WERI-Rb-1 (cell line): ENCODE measurements at regions not wholly inside any gene's neighbourhood (a gene's known extent, or its start where the extent isn't known, plus 50 kb on each side); places are given as distances from the start of the nearest gene placed in this dataset.

Source experiments
- DNase-seq: peaks from one replicate; pipeline ENCODE4 v3.0.0-alpha.2; 2020
- H3K27ac ChIP-seq: fragments of 250-450 bp; sonication (Bioruptor Pico); 2 replicates; pipeline ENCODE4 v1.5.1; 2020; ENCODE audit warnings: mild to moderate bottlenecking, moderate library complexity
- H3K27me3 ChIP-seq: fragments of 250-450 bp; sonication (Bioruptor Pico); 2 replicates; pipeline ENCODE4 v1.5.1; 2021; ENCODE audit warnings: mild to moderate bottlenecking, low read depth, moderate library complexity; ENCODE audit not compliant: insufficient read depth, severe bottlenecking
- H3K36me3 ChIP-seq: fragments of 250-450 bp; sonication (Bioruptor Pico); 2 replicates; pipeline ENCODE4 v1.5.1; 2020; ENCODE audit warnings: mild to moderate bottlenecking, moderate library complexity
- H3K4me3 ChIP-seq: 2 replicates; pipeline ENCODE4 v1.5.1; 2011; ENCODE audit warnings: low read depth, mild to moderate bottlenecking, control low read depth, low read length
- H3K9me3 ChIP-seq: fragments of 250-450 bp; sonication (Bioruptor Pico); 2 replicates; pipeline ENCODE4 v1.5.1; 2021; ENCODE audit warnings: mild to moderate bottlenecking, moderate library complexity; ENCODE audit not compliant: severe bottlenecking
- TF ChIP-seq, protein P1 (sequence below): IDR thresholded peaks from 2 replicates; pipeline ENCODE4 v1.5.1; 2011; ENCODE audit warnings: low read depth, mild to moderate bottlenecking, control low read depth, inconsistent platforms, low read length

DNA sequence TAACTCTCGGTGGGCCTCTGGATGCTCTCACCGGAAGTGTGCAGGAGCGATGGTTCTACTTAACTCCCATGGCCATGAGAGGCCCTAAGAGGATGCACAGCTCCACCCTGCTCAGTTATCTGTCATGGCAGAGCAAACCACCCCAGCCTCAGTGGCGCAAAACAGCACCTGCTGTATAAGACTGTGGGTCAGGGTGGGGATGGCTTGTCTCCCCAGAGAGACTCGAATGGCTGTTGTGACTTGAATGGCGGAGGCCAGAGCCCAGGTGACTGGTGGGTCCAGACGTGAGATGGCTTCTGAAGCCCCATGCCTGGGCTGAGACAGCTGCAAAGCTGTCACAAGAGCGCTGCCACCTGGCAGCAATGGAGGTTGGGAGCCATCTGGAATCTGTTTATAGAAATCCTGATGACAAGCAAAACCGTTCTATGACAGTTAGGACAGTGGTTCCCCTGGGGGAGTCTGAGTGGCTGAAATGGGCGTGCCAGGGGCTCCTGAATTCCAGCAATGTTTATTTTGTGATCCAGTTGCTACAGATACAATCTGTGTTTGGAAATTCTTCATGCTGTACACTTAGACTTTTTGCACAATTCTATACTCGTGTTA lies 490.5 kb downstream of the TCERG1L start:
- no peaks in the 10 kb centered on the region for H3K36me3 ChIP-seq
- no peak overlapping the region for H3K4me3 ChIP-seq
- H3K27me3 ChIP-seq: no peaks in the 10 kb centered on the region
- no peak overlapping the region for H3K27ac ChIP-seq
- TF ChIP-seq, protein P1, sequence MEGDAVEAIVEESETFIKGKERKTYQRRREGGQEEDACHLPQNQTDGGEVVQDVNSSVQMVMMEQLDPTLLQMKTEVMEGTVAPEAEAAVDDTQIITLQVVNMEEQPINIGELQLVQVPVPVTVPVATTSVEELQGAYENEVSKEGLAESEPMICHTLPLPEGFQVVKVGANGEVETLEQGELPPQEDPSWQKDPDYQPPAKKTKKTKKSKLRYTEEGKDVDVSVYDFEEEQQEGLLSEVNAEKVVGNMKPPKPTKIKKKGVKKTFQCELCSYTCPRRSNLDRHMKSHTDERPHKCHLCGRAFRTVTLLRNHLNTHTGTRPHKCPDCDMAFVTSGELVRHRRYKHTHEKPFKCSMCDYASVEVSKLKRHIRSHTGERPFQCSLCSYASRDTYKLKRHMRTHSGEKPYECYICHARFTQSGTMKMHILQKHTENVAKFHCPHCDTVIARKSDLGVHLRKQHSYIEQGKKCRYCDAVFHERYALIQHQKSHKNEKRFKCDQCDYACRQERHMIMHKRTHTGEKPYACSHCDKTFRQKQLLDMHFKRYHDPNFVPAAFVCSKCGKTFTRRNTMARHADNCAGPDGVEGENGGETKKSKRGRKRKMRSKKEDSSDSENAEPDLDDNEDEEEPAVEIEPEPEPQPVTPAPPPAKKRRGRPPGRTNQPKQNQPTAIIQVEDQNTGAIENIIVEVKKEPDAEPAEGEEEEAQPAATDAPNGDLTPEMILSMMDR: peak; percentile 24; the same call in 1 of the 2 replicates
- H3K9me3 ChIP-seq: peaks cover 3% of the 10 kb centered on the region
- DNase-seq: no peak

DNA sequence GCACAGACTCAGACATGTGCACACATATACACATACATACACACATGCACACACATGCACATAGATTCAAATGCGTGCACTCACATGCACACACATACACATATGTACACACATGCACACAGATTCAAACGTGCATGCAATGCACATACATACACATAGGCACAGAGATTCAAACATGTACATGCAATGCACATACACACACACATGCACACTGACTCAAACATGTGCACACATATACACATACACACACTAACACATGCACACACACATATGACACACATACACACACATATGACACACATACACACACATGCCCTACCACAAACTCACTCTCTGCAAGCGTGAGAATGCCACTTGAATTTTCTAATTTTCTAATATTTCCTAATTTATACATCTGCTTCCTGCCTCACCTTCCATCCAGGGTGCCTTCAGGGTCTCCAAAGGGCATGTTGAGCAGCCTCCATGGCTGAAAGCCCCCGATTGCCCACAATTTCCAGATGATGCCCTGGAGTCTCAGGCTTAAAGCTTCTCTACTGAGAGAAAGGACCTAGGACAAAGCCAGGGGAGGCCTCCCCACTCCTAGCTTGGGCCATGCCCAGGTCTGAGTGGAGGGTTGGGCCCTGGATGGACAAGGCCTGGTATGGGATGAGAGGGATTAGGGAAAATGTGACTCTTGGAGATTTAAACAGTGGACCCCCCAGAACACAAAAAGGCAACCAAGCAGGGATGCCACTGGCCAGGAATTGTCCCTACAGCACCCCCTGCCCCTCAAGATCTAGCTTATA lies 487.1 kb downstream of the TCERG1L start:
- no peaks in the 10 kb centered on the region for H3K36me3 ChIP-seq
- H3K4me3 ChIP-seq: no peak overlapping the region
- H3K9me3 ChIP-seq: peaks cover 7% of the 10 kb centered on the region
- no peak for DNase-seq
- no peaks in the 10 kb centered on the region for H3K27me3 ChIP-seq
- no peak overlapping the region for H3K27ac ChIP-seq
- TF ChIP-seq, protein P1: no peak

DNA sequence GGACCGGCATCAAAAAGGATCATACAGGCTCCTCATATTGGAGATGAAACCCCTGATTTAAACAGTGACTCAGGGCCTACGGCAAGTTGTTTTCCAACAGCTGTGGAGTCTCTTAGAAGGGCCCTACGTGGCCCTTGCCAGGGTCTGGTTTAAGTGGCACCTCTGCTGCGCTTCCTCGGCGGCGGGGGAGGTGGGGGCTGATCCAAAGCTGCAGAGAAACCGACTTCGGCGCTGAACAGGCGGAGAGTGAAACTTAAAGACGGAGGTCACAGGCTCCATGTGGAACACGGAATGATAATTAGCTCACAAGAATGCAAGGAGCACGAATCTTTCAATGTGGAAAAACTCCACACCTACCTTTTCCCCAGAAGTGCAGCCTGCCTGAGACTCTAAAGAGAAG lies 477.9 kb downstream of the TCERG1L start:
- no peaks in the 10 kb centered on the region for H3K27me3 ChIP-seq
- no peaks in the 10 kb centered on the region for H3K9me3 ChIP-seq
- no peak overlapping the region for H3K27ac ChIP-seq
- DNase-seq: no peak
- TF ChIP-seq, protein P1: no peak
- H3K36me3 ChIP-seq: no peaks in the 10 kb centered on the region
- no peak overlapping the region for H3K4me3 ChIP-seq

DNA sequence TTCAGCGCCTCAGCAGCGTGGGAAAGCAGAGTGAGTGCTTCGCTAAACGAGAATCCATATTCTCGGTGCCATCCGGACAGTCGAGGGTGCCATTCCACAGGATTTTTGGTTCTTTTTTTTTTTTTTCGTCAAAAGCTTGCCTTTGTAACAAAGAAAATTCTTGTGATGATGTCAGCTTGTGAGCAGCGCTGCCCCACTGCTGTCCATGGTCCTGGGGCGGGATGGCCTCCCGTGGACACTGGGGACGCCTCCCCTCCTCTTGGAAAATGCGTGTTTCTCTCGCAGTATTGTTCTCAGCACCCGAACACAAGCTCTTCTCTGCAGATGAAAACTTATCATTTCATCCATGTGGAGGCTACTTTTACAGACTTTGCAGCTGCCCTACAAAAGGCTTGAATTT lies 477.4 kb downstream of the TCERG1L start:
- Histone ChIP-seq H3K9me3 (no peaks in the 10 kb centered on the region), H3K27ac (no peak overlapping the region), H3K27me3 (no peaks in the 10 kb centered on the region), H3K36me3 (no peaks in the 10 kb centered on the region), H3K4me3 (no peak overlapping the region)
- TF ChIP-seq, protein P1: no peak
- no peak for DNase-seq

DNA sequence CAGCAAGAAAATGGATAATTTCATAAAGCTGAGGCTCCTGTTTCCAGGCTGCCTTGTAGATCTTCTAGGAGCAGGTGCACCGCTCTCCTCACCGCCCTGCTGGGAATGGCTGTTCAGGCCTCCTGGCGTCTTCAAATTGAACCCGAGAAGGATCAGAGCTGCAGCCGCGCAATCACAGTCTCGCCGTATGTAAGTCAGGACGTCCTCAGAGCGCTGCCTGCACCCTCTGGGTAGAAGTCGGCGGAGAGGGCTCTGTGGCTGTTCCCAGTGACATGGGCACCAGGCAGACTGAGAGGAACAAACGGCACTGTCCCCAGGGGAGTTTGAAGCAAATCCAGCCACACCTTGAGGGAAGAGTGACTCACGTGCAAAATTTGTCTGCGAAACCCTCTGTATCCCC lies 476.9 kb downstream of the TCERG1L start:
- DNase-seq: no peak
- Histone ChIP-seq H3K36me3 (no peaks in the 10 kb centered on the region), H3K9me3 (no peaks in the 10 kb centered on the region), H3K4me3 (no peak overlapping the region), H3K27me3 (no peaks in the 10 kb centered on the region), H3K27ac (no peak overlapping the region)
- TF ChIP-seq, protein P1: no peak
